Progenitor cell of endocrine pancreas (in vitro differentiated cells): ENCODE measurements at regions not wholly inside any gene's neighbourhood (a gene's known extent, or its start where the extent isn't known, plus 50 kb on each side); places are given as distances from the start of the nearest gene placed in this dataset.

ENCODE experiments used
- DNase-seq: peaks from one replicate; pipeline ENCODE4 v3.0.0; 2021; ENCODE audit warnings: low spot score; ENCODE audit not compliant: unreplicated experiment
- H3K27ac Mint-ChIP-seq: 2 replicates; pipeline ENCODE4 v1.8.0; 2021; ENCODE audit warnings: mild to moderate bottlenecking, moderate library complexity, mixed read lengths
- H3K27me3 Mint-ChIP-seq: 2 replicates; pipeline ENCODE4 v1.8.0; 2021; ENCODE audit warnings: mixed read lengths
- H3K36me3 Mint-ChIP-seq: 2 replicates; pipeline ENCODE4 v1.8.0; 2022; ENCODE audit warnings: mixed read lengths; ENCODE audit not compliant: insufficient read depth
- H3K4me1 Mint-ChIP-seq: 2 replicates; pipeline ENCODE4 v1.8.0; 2021; ENCODE audit warnings: low read depth, mixed read lengths
- H3K4me3 Mint-ChIP-seq: 2 replicates; pipeline ENCODE4 v1.8.0; 2021; ENCODE audit warnings: low read depth, mild to moderate bottlenecking, moderate library complexity, mixed read lengths
- H3K9me3 Mint-ChIP-seq: 2 replicates; pipeline ENCODE4 v1.8.0; 2021; ENCODE audit warnings: low read depth, mixed read lengths
- TF ChIP-seq, protein P1 (sequence below): fragments of 200-600 bp; sonication (generic); IDR thresholded peaks from one replicate; pipeline ENCODE4 v1.5.0; 2021; ENCODE audit warnings: antibody characterized with exemption, mild to moderate bottlenecking; ENCODE audit not compliant: unreplicated experiment

DNA sequence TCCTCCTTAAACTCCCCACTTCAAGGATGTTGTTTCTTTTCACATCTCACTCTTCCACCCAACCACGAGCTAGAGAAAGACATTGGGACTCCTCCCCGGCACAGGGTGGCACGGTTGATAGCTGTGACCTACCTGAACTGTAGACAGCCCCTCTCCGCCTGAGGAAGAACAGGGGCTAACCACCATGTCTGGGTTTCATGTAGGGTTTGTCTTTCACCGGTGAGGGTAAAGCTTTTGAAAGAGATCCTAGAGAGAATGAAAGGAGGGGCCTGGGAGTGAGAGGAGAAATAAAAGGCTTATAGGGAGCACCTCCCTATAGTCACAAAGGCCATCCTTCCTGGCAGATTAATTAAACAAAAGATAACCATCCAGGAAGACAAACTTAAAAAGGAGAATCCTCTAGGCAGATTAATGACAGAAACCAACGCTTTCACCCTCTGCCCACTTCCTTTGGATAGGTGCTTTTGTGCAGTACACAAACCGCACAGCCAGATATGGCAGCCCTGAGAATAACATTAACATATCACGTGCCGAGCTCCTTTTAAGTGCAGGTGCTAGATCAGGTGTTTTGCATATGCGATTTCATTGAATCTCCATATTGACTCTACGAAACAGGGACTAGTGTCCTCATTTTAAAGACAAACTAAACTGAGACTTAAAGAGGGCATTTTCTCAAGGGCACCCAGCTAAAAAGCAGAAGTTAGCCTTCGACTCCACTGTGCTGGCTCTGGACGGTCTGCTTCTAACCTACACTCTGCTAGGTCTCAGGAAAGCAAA lies 178.1 kb upstream of the RUNX1 start:
- H3K4me1 Mint-ChIP-seq, result peaks cover 17% of the 10 kb centered on the region
- H3K4me3 Mint-ChIP-seq, result no peak overlapping the region
- H3K9me3 Mint-ChIP-seq, result no peaks in the 10 kb centered on the region
- H3K27ac Mint-ChIP-seq, result peak overlapping the region; percentile 77
- no peaks in the 10 kb centered on the region for H3K27me3 Mint-ChIP-seq
- TF ChIP-seq, protein P1, sequence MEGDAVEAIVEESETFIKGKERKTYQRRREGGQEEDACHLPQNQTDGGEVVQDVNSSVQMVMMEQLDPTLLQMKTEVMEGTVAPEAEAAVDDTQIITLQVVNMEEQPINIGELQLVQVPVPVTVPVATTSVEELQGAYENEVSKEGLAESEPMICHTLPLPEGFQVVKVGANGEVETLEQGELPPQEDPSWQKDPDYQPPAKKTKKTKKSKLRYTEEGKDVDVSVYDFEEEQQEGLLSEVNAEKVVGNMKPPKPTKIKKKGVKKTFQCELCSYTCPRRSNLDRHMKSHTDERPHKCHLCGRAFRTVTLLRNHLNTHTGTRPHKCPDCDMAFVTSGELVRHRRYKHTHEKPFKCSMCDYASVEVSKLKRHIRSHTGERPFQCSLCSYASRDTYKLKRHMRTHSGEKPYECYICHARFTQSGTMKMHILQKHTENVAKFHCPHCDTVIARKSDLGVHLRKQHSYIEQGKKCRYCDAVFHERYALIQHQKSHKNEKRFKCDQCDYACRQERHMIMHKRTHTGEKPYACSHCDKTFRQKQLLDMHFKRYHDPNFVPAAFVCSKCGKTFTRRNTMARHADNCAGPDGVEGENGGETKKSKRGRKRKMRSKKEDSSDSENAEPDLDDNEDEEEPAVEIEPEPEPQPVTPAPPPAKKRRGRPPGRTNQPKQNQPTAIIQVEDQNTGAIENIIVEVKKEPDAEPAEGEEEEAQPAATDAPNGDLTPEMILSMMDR, result no peak
- no peaks in the 10 kb centered on the region for H3K36me3 Mint-ChIP-seq
- DNase-seq, result no peak

DNA sequence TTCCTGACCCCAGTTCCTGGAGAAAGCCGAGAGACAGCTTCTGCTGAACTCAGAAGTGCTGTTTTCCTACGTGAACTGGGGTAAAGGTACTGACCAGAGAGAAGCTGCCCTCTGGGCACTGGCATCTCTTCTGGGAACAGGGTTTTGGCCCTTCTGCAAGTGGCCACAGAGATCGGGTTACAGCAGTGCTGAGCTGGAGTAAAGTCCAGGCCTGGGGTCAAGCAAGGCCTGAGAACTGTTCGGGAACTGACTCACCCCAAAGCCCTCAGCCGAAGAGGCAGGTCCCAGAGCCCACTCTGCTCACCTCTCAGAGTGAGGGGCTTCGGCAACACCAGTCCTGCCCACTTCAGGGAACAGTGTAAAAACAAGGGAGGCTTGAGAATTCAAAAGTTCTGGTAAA lies 177.2 kb upstream of the RUNX1 start:
- no peak overlapping the region for H3K4me3 Mint-ChIP-seq
- DNase-seq, result no peak
- TF ChIP-seq, protein P1, result no peak
- H3K36me3 Mint-ChIP-seq, result no peaks in the 10 kb centered on the region
- no peaks in the 10 kb centered on the region for H3K27me3 Mint-ChIP-seq
- H3K27ac Mint-ChIP-seq, result peak overlapping the region; percentile 56
- peaks cover 16% of the 10 kb centered on the region for H3K4me1 Mint-ChIP-seq
- H3K9me3 Mint-ChIP-seq, result no peaks in the 10 kb centered on the region

DNA sequence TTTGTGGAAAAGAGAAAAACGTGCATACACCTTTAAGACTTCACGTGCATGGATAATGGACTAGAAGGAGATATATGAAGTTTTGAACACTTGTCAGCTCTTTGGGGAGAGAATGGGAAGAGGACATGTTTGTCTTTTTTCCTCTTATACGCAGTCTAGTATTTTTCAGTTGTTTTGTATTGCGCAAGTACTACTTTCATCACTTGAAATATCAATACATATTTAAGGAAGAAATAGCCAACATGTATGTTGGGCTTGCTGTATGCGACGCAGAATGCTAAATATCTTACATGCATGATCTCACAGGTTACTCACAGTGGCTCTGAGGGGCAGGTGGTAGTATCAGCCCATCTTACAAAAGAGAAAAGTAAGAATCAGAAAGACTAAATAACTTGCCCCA lies 176.5 kb upstream of the RUNX1 start:
- TF ChIP-seq, protein P1, result no peak
- H3K27ac Mint-ChIP-seq, result no peak overlapping the region
- no peak overlapping the region for H3K4me3 Mint-ChIP-seq
- peaks cover 16% of the 10 kb centered on the region for H3K4me1 Mint-ChIP-seq
- DNase-seq, result no peak
- no peaks in the 10 kb centered on the region for H3K9me3 Mint-ChIP-seq
- H3K27me3 Mint-ChIP-seq, result no peaks in the 10 kb centered on the region
- no peaks in the 10 kb centered on the region for H3K36me3 Mint-ChIP-seq

DNA sequence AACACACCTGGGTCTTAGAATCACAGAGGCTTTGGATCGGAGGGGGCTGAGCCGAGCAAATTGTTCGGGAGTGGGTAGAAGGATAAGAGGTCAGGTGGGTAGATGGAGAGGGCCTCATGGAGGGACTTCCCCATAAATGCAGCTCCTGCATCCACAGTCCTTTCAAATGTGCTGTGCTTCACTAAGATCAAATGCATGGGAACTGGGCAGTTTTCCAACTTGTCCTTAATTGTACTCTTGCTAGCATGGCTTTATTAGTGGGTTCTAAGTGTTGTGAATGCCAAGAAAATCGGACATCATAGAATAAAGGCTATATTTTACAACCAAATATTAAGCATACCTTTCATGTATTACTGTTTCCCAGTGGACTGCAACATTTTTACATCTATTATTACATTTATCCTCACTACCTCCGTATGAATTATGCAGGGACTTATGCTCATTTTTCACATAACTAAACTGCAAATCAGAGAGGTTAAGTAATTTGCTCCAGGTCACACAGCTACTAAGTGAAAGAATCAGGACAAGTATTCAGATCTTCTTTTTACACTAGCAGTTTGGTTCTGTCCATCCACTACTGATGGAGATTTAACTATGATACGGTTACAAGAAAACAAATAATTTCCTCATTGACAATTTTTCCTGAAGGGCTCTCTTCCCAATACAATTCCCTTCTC lies 174.5 kb upstream of the RUNX1 start:
- no peak overlapping the region for H3K27ac Mint-ChIP-seq
- H3K4me1 Mint-ChIP-seq, result peaks cover 16% of the 10 kb centered on the region
- no peak overlapping the region for H3K4me3 Mint-ChIP-seq
- TF ChIP-seq, protein P1, result no peak
- no peaks in the 10 kb centered on the region for H3K27me3 Mint-ChIP-seq
- DNase-seq, result no peak
- H3K9me3 Mint-ChIP-seq, result no peaks in the 10 kb centered on the region
- no peaks in the 10 kb centered on the region for H3K36me3 Mint-ChIP-seq

DNA sequence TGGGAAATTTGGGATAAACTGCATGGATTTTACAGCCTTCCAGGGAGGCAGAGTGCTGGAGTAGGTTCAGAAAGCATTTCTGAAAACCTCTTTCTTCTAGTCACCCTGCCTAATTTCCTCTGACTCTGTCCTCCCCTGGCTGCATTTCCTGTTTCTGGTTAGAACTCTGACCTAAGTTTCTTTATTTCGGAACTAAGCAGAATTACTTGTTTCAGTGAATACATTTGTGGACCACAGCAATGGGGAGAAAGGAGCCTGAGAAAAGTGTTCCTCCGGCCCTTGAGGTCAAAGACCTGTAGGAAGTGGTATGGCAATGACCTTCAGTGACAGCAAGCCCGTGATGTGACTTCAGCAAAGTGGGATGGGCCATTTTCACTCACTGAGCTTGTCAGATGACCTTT lies 173.4 kb upstream of the RUNX1 start:
- H3K27ac Mint-ChIP-seq, result no peak overlapping the region
- DNase-seq, result no peak
- no peaks in the 10 kb centered on the region for H3K9me3 Mint-ChIP-seq
- TF ChIP-seq, protein P1, result no peak
- H3K36me3 Mint-ChIP-seq, result no peaks in the 10 kb centered on the region
- H3K4me1 Mint-ChIP-seq, result peaks cover 13% of the 10 kb centered on the region
- no peaks in the 10 kb centered on the region for H3K27me3 Mint-ChIP-seq
- no peak overlapping the region for H3K4me3 Mint-ChIP-seq
